Choroid plexus epithelial cell (primary cell): ENCODE measurements at regions not wholly inside any gene's neighbourhood (a gene's known extent, or its start where the extent isn't known, plus 50 kb on each side); places are given as distances from the start of the nearest gene placed in this dataset.

Experiments
- DNase-seq: peaks from one replicate; pipeline ENCODE4 v3.0.0-alpha.2; 2010; ENCODE audit warnings: low read depth
- H3K4me3 ChIP-seq: 2 replicates; pipeline ENCODE4 v1.5.1; 2011; ENCODE audit warnings: low read depth, mild to moderate bottlenecking, control low read depth, low read length, moderate library complexity
- CTCF ChIP-seq: conservative IDR thresholded peaks from 2 replicates; pipeline ENCODE4 v1.5.1; 2011; ENCODE audit warnings: low read depth, mild to moderate bottlenecking, control low read depth, inconsistent platforms, low read length, moderate library complexity

GRCh38 chr20:51916244-51916643 lies 113.9 kb upstream of the SALL4 start:
- H3K4me3 ChIP-seq: no peak overlapping the region
- no peak for DNase-seq
- no peak for TF ChIP-seq CTCF

GRCh38 chr20:51914758-51915157 lies 112.4 kb upstream of the SALL4 start:
- H3K4me3 ChIP-seq: no peak overlapping the region
- no peak for TF ChIP-seq CTCF
- DNase-seq: no peak

GRCh38 chr20:51910321-51911050 lies 108.2 kb upstream of the SALL4 start:
- no peak overlapping the region for H3K4me3 ChIP-seq
- no peak for TF ChIP-seq CTCF
- peak; percentile 42 for DNase-seq

- H3K4me3 ChIP-seq: no peak overlapping the region
- no peak for TF ChIP-seq CTCF
- DNase-seq: no peak
Measured at GRCh38 chr20:51906679-51907078, 104.4 kb upstream of the SALL4 start.

- no peak for TF ChIP-seq CTCF
- DNase-seq: no peak
- no peak overlapping the region for H3K4me3 ChIP-seq
Measured at GRCh38 chr20:51906049-51906448, 103.7 kb upstream of the SALL4 start.

- no peak for TF ChIP-seq CTCF
- no peak for DNase-seq
- no peak overlapping the region for H3K4me3 ChIP-seq
Measured at GRCh38 chr20:51902933-51903332, 100.6 kb upstream of the SALL4 start.

- DNase-seq: no peak
Measured at GRCh38 chr20:51900443-51900842, 98.1 kb upstream of the SALL4 start.

More at GRCh38 chr20:51900443-51900842, 98.1 kb upstream of the SALL4 start:
- TF ChIP-seq CTCF: no peak
- no peak overlapping the region for H3K4me3 ChIP-seq
